ENCODE measurements at regions not wholly inside any gene's neighbourhood (a gene's known extent, or its start where the extent isn't known, plus 50 kb on each side); places are given as distances from the start of the nearest gene placed in this dataset.

GRCh38 chr17:70369391-70369790 is 200.1 kb downstream of the KCNJ2 start:
- TF ChIP-seq, protein P1, sequence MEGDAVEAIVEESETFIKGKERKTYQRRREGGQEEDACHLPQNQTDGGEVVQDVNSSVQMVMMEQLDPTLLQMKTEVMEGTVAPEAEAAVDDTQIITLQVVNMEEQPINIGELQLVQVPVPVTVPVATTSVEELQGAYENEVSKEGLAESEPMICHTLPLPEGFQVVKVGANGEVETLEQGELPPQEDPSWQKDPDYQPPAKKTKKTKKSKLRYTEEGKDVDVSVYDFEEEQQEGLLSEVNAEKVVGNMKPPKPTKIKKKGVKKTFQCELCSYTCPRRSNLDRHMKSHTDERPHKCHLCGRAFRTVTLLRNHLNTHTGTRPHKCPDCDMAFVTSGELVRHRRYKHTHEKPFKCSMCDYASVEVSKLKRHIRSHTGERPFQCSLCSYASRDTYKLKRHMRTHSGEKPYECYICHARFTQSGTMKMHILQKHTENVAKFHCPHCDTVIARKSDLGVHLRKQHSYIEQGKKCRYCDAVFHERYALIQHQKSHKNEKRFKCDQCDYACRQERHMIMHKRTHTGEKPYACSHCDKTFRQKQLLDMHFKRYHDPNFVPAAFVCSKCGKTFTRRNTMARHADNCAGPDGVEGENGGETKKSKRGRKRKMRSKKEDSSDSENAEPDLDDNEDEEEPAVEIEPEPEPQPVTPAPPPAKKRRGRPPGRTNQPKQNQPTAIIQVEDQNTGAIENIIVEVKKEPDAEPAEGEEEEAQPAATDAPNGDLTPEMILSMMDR (conservative IDR thresholded peaks at IDR 0.05 in 1 of 2, IDR thresholded peaks at IDR 0.05 in 1 of 2; ENCODE audit: extremely low read depth in 1 of 2, insufficient read depth in 1 of 2, low read depth in 1 of 2, low read length in 2 of 2), result no peak
- no peak for TF ChIP-seq EZH2 (IDR thresholded peaks at IDR 0.05; ENCODE audit: borderline replicate concordance, low read length)

Measured in mammary epithelial cell (primary cell).